Activated CD4-positive, alpha-beta T cell treated with anti-CD3 and anti-CD28 coated beads, Interleukin-10, Interleukin-2, amounts not matched to agents 100 ng/mL and 50 ng/mL, durations not matched to agents 16 hours and 8 hours (primary cell): ENCODE measurements at regions not wholly inside any gene's neighbourhood (a gene's known extent, or its start where the extent isn't known, plus 50 kb on each side); places are given as distances from the start of the nearest gene placed in this dataset.

Source experiments
- DNase-seq: peaks from one replicate; pipeline ENCODE4 v3.0.0-alpha.2; 2020

- DNase-seq: no peak
Observed at GRCh38 chr10:105702211-105702610, 1061.1 kb downstream of the SORCS3 start.

GRCh38 chr10:105700218-105700617, 1059.1 kb downstream of the SORCS3 start:
- no peak for DNase-seq

- no peak for DNase-seq
Observed at GRCh38 chr10:105699504-105699903, 1058.4 kb downstream of the SORCS3 start.

- DNase-seq: no peak
Observed at GRCh38 chr10:105698592-105698991, 1057.5 kb downstream of the SORCS3 start.

- DNase-seq: no peak
Observed at GRCh38 chr10:105697290-105697780, 1056.2 kb downstream of the SORCS3 start.

GRCh38 chr10:105691811-105692210, 1050.7 kb downstream of the SORCS3 start:
- DNase-seq: no peak

GRCh38 chr10:105682911-105683310, 1041.8 kb downstream of the SORCS3 start:
- no peak for DNase-seq

- DNase-seq: no peak
Observed at GRCh38 chr10:105681051-105681450, 1040.0 kb downstream of the SORCS3 start.

- no peak for DNase-seq
Observed at GRCh38 chr10:105679781-105680180, 1038.7 kb downstream of the SORCS3 start.

GRCh38 chr10:105675333-105675732, 1034.2 kb downstream of the SORCS3 start:
- no peak for DNase-seq

GRCh38 chr10:105674448-105674847, 1033.4 kb downstream of the SORCS3 start:
- no peak for DNase-seq

- no peak for DNase-seq
Observed at GRCh38 chr10:105658696-105659095, 1017.6 kb downstream of the SORCS3 start.

- DNase-seq: no peak
Observed at GRCh38 chr10:105656856-105657255, 1015.8 kb downstream of the SORCS3 start.

- DNase-seq: no peak
Observed at GRCh38 chr10:105650306-105650705, 1009.2 kb downstream of the SORCS3 start.

- no peak for DNase-seq
Observed at GRCh38 chr10:105647354-105647753, 1006.3 kb downstream of the SORCS3 start.

- no peak for DNase-seq
Observed at GRCh38 chr10:105644978-105645377, 1003.9 kb downstream of the SORCS3 start.

- no peak for DNase-seq
Observed at GRCh38 chr10:105644559-105644958, 1003.5 kb downstream of the SORCS3 start.

- DNase-seq: no peak
Observed at GRCh38 chr10:105644091-105644490, 1003.0 kb downstream of the SORCS3 start.

- DNase-seq: no peak
Observed at GRCh38 chr10:105643660-105644059, 1002.6 kb downstream of the SORCS3 start.

GRCh38 chr10:105634281-105634680, 993.2 kb downstream of the SORCS3 start:
- DNase-seq: no peak

GRCh38 chr10:105615715-105616365, 974.8 kb downstream of the SORCS3 start:
- no peak for DNase-seq

GRCh38 chr10:105611244-105611798, 970.2 kb downstream of the SORCS3 start:
- DNase-seq: no peak

GRCh38 chr10:105609451-105609850, 968.4 kb downstream of the SORCS3 start:
- no peak for DNase-seq

GRCh38 chr10:105605918-105606317, 964.8 kb downstream of the SORCS3 start:
- no peak for DNase-seq

- no peak for DNase-seq
Observed at GRCh38 chr10:105605104-105605503, 964.0 kb downstream of the SORCS3 start.
